GM21526 (cell line): ENCODE measurements at regions not wholly inside any gene's neighbourhood (a gene's known extent, or its start where the extent isn't known, plus 50 kb on each side); places are given as distances from the start of the nearest gene placed in this dataset.

ENCODE experiments used
- ATAC-seq: cut with Tn5 transposase; IDR thresholded peaks from one replicate; pipeline ENCODE4 v1.9.1; 2021; ENCODE audit warnings: moderate library complexity; ENCODE audit not compliant: unreplicated experiment, low FRiP score

DNA sequence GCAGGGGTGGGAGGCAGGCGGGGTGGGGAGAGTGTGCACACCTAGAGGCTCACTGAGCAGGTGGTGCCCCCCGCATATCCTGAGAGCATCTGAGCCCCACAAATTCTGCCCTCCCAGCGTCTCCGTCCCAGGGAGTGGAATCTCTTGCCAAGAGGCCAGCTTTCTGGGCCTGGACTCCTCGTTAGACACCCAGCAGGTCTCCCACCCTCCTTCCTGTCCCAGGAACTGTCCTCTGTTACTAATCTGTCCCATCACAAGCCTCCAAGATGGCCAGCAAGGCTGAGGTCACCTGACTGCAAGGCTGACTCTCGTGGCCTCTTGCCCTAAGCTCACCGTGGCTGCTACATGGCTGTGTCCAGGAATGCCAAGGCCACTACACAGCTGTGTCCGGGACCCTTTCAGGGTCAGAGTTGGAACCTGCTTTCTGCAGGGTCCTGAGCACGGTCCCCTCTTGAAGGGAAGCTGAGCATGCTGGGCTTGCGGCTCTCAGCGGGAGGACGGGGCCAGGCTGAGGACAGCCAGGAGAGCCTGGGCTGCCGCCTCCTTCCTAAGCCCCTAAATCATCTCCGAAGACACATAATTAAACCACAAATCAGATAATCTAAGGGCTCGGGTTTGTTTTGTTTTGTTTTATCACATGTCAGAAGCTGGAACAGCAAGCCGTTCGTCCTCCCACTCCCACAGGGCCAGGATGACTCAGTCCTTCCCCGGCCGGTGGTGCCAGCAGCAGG lies 1327.3 kb downstream of the TBC1D22A start:
- ATAC-seq: no peak

- ATAC-seq: no peak
Measured at GRCh38 chr22:48088926-48089536, 1326.6 kb downstream of the TBC1D22A start.

GRCh38 chr22:48088251-48088650 lies 1325.8 kb downstream of the TBC1D22A start:
- ATAC-seq: no peak

- ATAC-seq: no peak
Measured at GRCh38 chr22:48085901-48086645, 1323.6 kb downstream of the TBC1D22A start.

GRCh38 chr22:48084729-48085050 lies 1322.2 kb downstream of the TBC1D22A start:
- no peak for ATAC-seq

DNA sequence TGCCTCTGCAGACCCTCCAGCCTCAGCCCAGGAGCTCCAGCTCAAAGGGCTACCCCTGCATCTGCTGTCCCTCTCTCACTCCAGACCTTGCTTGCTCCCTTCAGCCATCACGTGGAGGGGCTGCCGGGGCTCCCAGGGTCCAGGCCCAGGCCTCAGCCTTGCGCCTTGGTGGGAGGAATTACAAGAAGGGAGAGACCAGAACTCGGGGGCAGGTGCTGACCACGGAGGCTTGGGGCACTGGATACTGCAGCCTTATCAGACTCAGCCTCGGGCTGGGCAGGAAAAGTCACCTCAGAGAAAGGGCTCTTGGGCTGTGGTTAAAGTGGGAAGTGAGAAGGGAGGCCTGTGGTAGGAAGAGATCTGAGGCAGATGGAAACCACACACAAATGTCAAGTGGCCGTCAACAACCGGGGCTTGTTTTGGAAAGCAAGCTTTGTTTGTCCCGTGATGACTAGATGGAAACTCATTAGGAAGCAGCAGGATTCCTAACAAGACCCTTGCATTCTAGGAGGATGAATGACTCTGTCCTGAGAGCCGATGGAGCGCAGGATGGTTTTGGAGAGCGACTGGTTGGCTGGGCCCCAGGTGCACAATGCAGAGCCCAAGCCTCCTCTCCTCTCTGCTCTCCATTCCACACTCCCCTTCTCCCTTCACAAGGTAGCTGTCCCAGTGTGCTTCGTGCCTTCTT lies 1321.7 kb downstream of the TBC1D22A start:
- no peak for ATAC-seq

- no peak for ATAC-seq
Measured at GRCh38 chr22:48083502-48083901, 1321.1 kb downstream of the TBC1D22A start.

- ATAC-seq: no peak
Measured at GRCh38 chr22:48082284-48082683, 1319.8 kb downstream of the TBC1D22A start.

DNA sequence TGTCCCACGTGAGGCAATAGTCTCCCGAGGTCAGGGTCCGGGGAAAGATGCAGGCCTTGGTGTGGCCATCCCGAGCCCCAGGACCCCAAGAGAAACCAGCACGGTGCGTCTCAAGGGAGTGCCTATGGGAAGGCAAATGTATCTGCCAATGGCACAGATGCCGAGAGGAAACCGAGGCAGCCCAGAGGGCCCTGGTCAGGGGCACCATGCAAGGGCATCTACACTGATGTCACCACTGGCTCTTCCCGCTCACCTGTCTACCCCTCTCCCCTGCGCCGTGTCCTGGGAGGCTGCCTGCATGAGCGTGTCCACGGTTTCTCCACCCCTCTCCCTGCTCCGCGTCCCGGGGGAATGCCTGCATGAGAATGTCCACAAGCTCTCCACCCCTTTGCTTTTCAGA lies 1318.8 kb downstream of the TBC1D22A start:
- no peak for ATAC-seq

DNA sequence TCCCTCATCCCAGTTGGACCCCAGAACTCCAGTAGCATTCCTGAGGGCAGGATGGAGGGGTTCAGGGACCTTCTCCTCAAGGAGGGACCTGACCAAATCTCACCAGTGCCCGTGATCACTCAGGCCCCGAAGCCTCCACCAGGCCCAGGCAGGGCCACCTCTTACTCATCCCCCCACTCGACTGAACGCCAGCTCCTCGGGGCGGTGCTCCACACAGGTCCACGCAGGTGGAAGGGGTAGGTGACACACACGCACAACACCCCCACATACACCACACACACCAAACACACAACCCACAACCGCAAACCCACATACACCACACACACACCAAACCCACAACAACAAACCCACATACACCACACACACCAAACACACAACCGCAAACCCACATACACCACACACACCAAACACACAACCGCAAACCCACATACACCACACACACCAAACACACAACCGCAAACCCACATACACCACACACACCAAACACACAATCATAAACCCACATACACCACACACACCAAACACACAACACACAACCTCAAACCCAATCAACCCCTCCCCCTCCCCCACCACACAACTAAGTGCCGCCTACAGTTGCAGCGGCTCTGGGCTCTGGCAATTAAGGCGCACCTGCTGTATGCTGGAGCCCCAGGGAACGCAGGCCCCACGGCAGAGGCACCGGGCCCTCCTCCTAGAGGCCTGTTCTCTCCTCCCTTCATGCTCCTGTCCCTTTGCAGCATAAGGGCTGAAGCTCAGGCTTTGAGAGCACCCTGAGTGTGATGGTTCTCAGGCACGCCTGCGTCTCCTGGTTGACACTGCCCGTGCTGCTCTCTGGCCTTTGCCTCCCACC lies 1318.1 kb downstream of the TBC1D22A start:
- ATAC-seq: no peak

- no peak for ATAC-seq
Measured at GRCh38 chr22:48079505-48080290, 1317.2 kb downstream of the TBC1D22A start.

DNA sequence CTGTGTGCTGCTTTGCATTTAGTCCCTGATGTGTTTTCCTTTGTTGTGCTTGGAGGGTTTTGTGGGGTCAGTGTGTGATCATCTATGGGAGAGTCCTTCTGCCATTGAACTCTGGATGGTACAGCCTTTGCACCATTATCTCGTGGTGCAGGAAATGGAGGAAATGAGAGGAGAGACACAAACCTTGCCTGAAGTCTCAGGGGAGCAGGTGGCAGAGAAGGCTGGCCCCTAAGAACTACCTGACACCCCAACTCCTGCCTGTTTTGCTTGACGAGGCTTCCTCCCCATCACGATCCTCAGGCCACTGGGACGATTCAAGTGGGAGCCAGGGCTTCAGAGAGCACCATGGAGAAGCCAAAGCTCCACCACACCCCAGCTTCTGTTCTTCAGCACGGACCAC lies 1316.4 kb downstream of the TBC1D22A start:
- no peak for ATAC-seq

GRCh38 chr22:48077699-48078098 lies 1315.2 kb downstream of the TBC1D22A start:
- ATAC-seq: no peak

DNA sequence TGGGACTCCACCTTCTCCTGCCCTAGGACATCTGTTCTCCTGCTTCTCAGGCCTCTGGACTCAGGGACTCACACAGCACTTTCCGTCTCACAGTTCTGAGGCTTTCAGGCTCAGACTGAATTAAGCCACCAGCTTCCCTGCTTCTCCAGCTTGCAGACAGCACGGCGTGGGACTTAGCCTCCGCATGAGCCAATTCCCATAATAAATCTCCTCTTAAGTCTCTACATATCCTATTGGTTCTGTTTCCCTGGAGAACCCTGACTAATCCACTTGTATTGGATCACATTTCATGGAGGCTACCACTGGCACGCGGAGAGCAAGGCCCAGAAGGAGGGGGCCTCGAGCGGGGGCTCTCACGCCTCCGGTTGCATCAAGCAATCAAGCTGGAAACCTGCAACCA lies 1313.6 kb downstream of the TBC1D22A start:
- ATAC-seq: no peak

DNA sequence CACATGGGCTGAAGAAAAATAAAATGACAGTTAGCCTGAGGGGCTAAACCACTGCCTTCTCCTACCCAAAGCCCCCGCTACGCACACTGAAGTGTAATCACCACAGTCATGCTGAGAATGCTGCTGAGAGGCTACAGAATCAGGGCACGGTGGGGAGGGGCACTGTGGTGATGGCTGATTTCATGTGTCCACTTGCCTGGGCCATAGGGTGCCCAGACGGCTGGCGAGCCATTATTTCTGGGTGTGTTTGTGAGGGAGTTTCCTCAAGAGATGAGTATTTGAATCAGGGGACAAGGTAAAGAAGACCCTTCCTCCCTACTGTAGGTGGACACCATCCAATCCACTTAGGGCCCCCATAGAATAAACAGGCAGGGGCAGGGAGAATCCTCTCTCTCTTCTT lies 1313.2 kb downstream of the TBC1D22A start:
- ATAC-seq: no peak

DNA sequence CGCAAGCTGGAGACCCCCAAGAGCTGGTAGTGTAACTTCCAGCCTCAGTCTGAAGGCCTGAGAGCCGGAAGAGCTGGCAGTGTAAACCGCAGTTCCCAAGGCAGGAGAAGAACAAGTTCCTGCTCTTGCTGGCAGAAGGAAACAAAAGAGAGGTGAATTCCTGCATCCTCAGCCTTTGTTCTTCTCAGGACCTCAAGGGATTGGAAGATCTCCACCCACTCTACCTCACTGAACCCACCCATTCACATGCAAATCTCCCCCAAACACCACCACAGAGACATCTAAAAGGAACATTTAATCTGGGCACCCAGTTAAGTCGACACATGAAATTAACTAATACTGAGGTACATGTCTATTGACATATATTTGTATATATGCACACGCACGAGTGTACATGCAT lies 1310.3 kb downstream of the TBC1D22A start:
- no peak for ATAC-seq

- ATAC-seq: no peak
Measured at GRCh38 chr22:48071828-48072227, 1309.4 kb downstream of the TBC1D22A start.

GRCh38 chr22:48071305-48071704 lies 1308.9 kb downstream of the TBC1D22A start:
- no peak for ATAC-seq

DNA sequence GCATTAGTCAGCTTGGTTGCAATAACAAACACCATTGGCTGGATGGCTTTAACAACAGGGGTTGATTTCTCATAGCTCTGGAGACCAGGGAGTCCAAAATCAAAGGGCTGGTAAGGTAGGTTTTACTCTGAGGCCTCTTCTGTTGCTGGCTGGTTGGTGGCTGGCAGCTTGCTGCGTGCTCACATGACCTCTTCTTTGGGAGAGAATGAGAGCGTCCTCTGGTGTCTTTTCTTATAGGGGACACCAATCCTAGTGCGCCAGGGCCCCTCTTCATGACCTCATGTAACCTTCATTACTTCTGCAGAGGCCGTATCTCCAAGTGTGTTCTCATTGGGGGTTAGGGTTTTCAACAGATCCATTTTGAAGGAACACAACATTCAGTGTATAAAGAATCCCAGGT lies 1308.3 kb downstream of the TBC1D22A start:
- no peak for ATAC-seq

DNA sequence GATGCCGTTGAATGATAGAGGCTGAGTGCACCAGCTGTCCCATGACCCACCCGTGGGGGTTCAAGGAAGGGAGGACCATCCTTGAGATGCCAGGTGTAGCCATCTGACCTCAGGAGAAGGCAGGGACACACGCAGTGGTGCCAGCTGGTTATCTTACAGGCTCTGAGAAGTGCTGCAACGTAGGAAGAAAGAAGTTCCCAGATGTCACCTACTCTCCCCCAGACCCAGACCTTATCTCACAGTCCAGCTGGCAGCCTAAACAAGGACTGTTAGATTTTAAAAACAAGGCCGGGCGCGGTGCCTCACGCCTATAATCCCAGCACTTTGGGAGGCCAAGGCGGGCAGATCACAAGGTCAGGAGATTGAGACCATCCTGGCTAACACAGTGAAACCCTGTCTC lies 1307.6 kb downstream of the TBC1D22A start:
- ATAC-seq: no peak
